DMS153 (cell line): ENCODE measurements at regions not wholly inside any gene's neighbourhood (a gene's known extent, or its start where the extent isn't known, plus 50 kb on each side); places are given as distances from the start of the nearest gene placed in this dataset.
A peak's percentile ranks its signal among the peaks of the same experiment; 100 is the strongest.
"Not testable (repeated sequence)": the region's sequence is repeated elsewhere in the genome, so short reads cannot be mapped to it uniquely, and the experiment has no call there.

Source experiments
- DNase-seq: peaks from one replicate; lab custom pipeline; 2025; lab: John Stamatoyannopoulos, UW

- DNase-seq, result no peak
Measured at GRCh38 chr1:232859216-232859615, 54.0 kb downstream of the MAP10 start.

- no peak for DNase-seq
Measured at GRCh38 chr1:232861107-232861506, 55.9 kb downstream of the MAP10 start.

GRCh38 chr1:232863544-232864275 is 58.5 kb downstream of the MAP10 start:
- DNase-seq, result no peak

- DNase-seq, result no peak
Measured at GRCh38 chr1:232865102-232865931, 60.1 kb downstream of the MAP10 start.

- peak; percentile 20 for DNase-seq
Measured at GRCh38 chr1:232868793-232869491, 63.7 kb downstream of the MAP10 start.

- DNase-seq, result not testable (repeated sequence)
Measured at GRCh38 chr1:232871291-232871969, 66.2 kb downstream of the MAP10 start.

- DNase-seq, result no peak
Measured at GRCh38 chr1:232872284-232872683, 67.1 kb downstream of the MAP10 start.

- no peak for DNase-seq
Measured at GRCh38 chr1:232872738-232873137, 67.5 kb downstream of the MAP10 start.

- no peak for DNase-seq
Measured at GRCh38 chr1:232873412-232873811, 68.2 kb downstream of the MAP10 start.

- DNase-seq, result no peak
Measured at GRCh38 chr1:232873931-232874330, 68.7 kb downstream of the MAP10 start.

GRCh38 chr1:232875536-232875935 is 70.3 kb downstream of the MAP10 start:
- no peak for DNase-seq

- no peak for DNase-seq
Measured at GRCh38 chr1:232876506-232877364, 71.5 kb downstream of the MAP10 start.

GRCh38 chr1:232877365-232878028 is 72.3 kb downstream of the MAP10 start:
- DNase-seq, result no peak

GRCh38 chr1:232878086-232878485 is 72.3 kb upstream of the NTPCR start:
- DNase-seq, result no peak

- DNase-seq, result no peak
Measured at GRCh38 chr1:232880354-232880753, 70.1 kb upstream of the NTPCR start.

- no peak for DNase-seq
Measured at GRCh38 chr1:232883992-232884661, 66.3 kb upstream of the NTPCR start.

GRCh38 chr1:232886271-232886670 is 64.1 kb upstream of the NTPCR start:
- no peak for DNase-seq

GRCh38 chr1:232890340-232890943 is 60.0 kb upstream of the NTPCR start:
- DNase-seq, result no peak

GRCh38 chr1:232891071-232891470 is 59.3 kb upstream of the NTPCR start:
- no peak for DNase-seq
